GM18502 (cell line): ENCODE measurements at regions not wholly inside any gene's neighbourhood (a gene's known extent, or its start where the extent isn't known, plus 50 kb on each side); places are given as distances from the start of the nearest gene placed in this dataset.

Experiments
- ATAC-seq: cut with Tn5 transposase; IDR thresholded peaks from one replicate; pipeline ENCODE4 v1.9.1; 2021; ENCODE audit warnings: mild to moderate bottlenecking; ENCODE audit not compliant: unreplicated experiment, poor library complexity

GRCh38 chr10:32174349-32174893, 118.2 kb upstream of the KIF5B start:
- ATAC-seq: no peak

GRCh38 chr10:32171204-32171603, 115.0 kb upstream of the KIF5B start:
- no peak for ATAC-seq

- no peak for ATAC-seq
These were observed 113.3 kb upstream of the KIF5B start for GRCh38 chr10:32169556-32169955.

- peak; percentile 49 for ATAC-seq
These were observed 111.2 kb upstream of the KIF5B start for GRCh38 chr10:32167450-32167849.

- no peak for ATAC-seq
These were observed 110.1 kb upstream of the KIF5B start for GRCh38 chr10:32166365-32166764.

GRCh38 chr10:32163762-32164148, 107.5 kb upstream of the KIF5B start:
- ATAC-seq: no peak

GRCh38 chr10:32163071-32163761, 107.0 kb upstream of the KIF5B start:
- ATAC-seq: no peak

GRCh38 chr10:32161586-32161985, 105.4 kb upstream of the KIF5B start:
- ATAC-seq: no peak

- ATAC-seq: no peak
These were observed 104.6 kb upstream of the KIF5B start for GRCh38 chr10:32160864-32161263.

- no peak for ATAC-seq
These were observed 103.0 kb upstream of the KIF5B start for GRCh38 chr10:32159264-32159663.

- no peak for ATAC-seq
These were observed 99.8 kb upstream of the KIF5B start for GRCh38 chr10:32156031-32156495.

- no peak for ATAC-seq
These were observed 98.9 kb upstream of the KIF5B start for GRCh38 chr10:32155075-32155516.

GRCh38 chr10:32153931-32154330, 97.7 kb upstream of the KIF5B start:
- ATAC-seq: no peak

GRCh38 chr10:32153252-32153651, 97.0 kb upstream of the KIF5B start:
- ATAC-seq: no peak

- no peak for ATAC-seq
These were observed 95.6 kb upstream of the KIF5B start for GRCh38 chr10:32151871-32152270.

GRCh38 chr10:32150532-32151101, 94.4 kb upstream of the KIF5B start:
- ATAC-seq: no peak

- peak; percentile 97 for ATAC-seq
These were observed 93.2 kb upstream of the KIF5B start for GRCh38 chr10:32149252-32149955.

GRCh38 chr10:32148864-32149251, 92.6 kb upstream of the KIF5B start:
- ATAC-seq: peak; percentile 35

- ATAC-seq: no peak
These were observed 91.5 kb upstream of the KIF5B start for GRCh38 chr10:32147730-32148129.

- no peak for ATAC-seq
These were observed 89.9 kb upstream of the KIF5B start for GRCh38 chr10:32146166-32146565.
